Activated naive CD4-positive, alpha-beta T cell treated with anti-CD3 and anti-CD28 coated beads, Interleukin-2, amount 50 U/mL, for 72 hours (primary cell): ENCODE measurements at regions not wholly inside any gene's neighbourhood (a gene's known extent, or its start where the extent isn't known, plus 50 kb on each side); places are given as distances from the start of the nearest gene placed in this dataset.

Experiments
- ATAC-seq, 2 donors: fragments of 150-1000 bp; cut with Tn5 transposase; 2 replicates each; pipeline ENCODE4 v1.10.0; 2021; ENCODE audit warnings: mild to moderate bottlenecking in 2 of 2, moderate library complexity in 2 of 2
- DNase-seq, 2 donors: peaks; one replicate each; pipeline ENCODE4 v3.0.0; 2021 to 2022; ENCODE audit warnings: low spot score in 2 of 2
- H3K27ac Mint-ChIP-seq, 2 donors: one replicate each; pipeline ENCODE4 v1.8.0; 2022; ENCODE audit warnings: mild to moderate bottlenecking in 2 of 2, mixed read lengths in 2 of 2
- H3K36me3 Mint-ChIP-seq, 2 donors: one replicate each; pipeline ENCODE4 v1.8.0; 2022; ENCODE audit warnings: mixed read lengths in 2 of 2
- H3K9me3 Mint-ChIP-seq, 2 donors: one replicate each; pipeline ENCODE4 v1.8.0; 2022; ENCODE audit warnings: mixed read lengths in 2 of 2

DNA sequence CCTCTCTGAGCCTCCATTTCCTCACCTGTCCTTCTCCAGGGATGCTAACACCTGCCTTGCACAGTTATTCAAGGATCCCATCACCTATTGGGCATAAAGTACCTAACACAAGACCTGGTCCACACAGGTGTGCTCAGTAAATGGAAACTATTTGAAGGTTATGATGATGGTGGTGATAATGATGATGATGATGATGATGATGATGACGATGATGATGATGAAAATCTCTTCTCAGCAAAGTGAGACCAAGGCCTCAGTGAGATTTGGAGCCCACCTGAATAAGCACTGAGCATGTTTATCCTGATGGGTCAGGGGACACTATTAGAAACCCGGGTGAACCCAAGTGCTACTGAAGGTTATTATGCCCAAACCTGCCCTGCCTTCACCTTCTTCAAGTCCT lies 100.7 kb downstream of the DMRTA2 start:
- no peak for DNase-seq
- no peak for ATAC-seq
- no peak overlapping the region for H3K27ac Mint-ChIP-seq
- no peaks in the 10 kb centered on the region for H3K36me3 Mint-ChIP-seq
- no peaks in the 10 kb centered on the region for H3K9me3 Mint-ChIP-seq

DNA sequence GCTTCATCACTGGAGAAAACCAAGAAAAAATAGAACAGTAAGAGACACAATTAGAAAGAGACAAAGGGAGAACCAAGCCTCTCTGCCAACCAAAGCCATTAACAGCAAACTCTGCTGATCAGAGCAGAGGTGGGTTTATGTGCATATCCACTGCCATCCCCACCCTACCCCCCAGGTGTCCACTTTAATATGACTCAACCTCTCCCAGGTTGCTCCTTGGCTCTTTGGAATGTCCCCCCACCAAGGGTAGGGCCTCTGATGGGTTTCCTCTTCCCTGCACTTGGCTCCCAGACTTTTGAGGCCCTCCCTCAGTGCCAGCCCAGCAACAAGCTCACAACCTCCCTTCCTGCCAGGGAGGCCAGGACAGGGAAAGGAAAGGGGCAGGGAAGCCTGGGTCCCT lies 104.8 kb downstream of the DMRTA2 start:
- Mint-ChIP-seq H3K9me3 (no peaks in the 10 kb centered on the region), H3K27ac (no peak overlapping the region), H3K36me3 (no peaks in the 10 kb centered on the region)
- DNase-seq (no peak), ATAC-seq (no peak)

DNA sequence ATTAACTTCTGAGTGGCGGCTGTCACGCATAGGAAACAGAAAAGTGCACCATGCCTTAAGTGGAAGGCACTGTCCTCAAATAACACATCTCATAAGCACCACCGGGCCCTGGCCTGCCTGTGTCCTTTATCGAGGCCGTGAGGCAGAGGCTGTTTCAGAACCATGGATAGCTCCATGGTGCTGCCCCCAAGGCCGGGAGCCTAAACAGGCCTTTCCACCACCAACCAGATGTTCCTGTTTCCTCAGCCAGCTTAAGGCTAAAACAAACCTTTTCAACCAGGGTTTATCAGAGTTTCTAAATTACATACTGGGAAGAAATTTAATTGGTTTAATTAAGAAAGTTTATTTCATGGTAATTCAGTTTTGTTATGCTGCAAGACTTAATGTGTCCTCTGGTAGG lies 114.4 kb downstream of the DMRTA2 start:
- peaks cover 0 to 5% of the 10 kb centered on the region in 2 donors for H3K36me3 Mint-ChIP-seq
- peak in 1 of 2 donors; percentile 27 for DNase-seq
- no peak overlapping the region for H3K27ac Mint-ChIP-seq
- no peak for ATAC-seq
- peaks cover 0 to 5% of the 10 kb centered on the region in 2 donors for H3K9me3 Mint-ChIP-seq

DNA sequence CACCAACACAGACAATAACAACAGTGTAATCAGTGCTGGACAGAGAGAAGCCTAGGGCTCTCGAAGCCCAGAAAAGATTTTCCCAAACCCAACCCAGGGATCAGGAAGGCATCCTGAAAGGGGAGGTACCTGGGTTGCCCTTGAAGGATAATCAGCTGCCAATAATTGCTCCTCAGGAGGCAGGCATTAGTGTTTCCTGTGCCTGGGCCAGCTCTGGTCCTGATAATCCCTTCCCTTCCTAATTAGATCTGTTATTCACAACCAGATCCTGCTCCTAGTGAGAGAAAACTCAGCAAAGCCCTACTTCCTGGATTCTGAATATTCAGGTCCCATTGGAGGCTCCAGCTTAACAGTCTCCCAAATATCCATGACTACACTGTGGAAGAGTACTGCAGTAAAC lies 117.4 kb downstream of the DMRTA2 start:
- ATAC-seq (no peak), DNase-seq (no peak)
- Mint-ChIP-seq H3K9me3 (peaks cover 0 to 5% of the 10 kb centered on the region in 2 donors), H3K36me3 (peaks cover 0 to 5% of the 10 kb centered on the region in 2 donors), H3K27ac (no peak overlapping the region)

DNA sequence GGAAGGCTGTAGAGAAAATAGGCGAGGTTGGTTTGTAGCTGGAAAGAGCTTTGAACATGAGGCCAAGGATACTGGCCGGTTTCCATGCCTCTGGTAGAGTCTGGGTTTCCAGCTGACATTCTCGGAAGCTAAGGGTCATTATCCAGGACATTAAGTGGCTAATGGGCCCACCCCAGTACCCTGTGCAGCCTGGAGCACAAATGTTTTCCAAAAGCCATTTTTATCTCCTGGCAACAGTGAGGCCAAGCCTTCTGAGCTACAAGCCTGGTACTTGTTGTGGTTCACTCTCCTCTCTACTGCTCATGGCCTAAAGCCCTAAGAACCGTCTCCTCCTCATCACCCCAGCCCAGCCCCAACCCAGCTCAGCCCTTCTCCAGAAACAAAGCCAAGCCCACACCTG lies 122.9 kb downstream of the DMRTA2 start:
- DNase-seq: no peak
- no peak for ATAC-seq
- H3K36me3 Mint-ChIP-seq: no peaks in the 10 kb centered on the region
- peaks cover 5 to 6% of the 10 kb centered on the region in 2 donors for H3K9me3 Mint-ChIP-seq
- no peak overlapping the region for H3K27ac Mint-ChIP-seq

DNA sequence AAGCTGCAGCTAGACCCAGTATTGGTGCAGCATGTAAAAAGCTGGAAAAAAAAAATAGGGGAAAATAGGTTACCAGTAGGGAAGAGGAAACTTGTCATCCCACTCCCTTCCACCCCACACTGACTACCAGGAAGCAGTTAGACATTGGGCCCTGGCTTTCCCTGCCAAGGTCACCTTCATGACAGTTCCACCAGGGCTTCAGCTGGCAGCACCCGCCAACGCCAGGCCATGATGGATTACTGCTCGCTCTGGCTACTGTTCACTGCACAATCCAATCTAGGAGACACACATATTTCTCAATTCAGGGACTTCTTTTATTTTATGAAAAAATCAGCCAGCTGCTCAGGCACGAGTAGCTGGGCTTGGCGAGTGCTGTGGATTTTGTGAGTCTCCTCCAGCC lies 127.7 kb downstream of the DMRTA2 start:
- Mint-ChIP-seq H3K9me3 (peaks cover 5 to 6% of the 10 kb centered on the region in 2 donors), H3K36me3 (no peaks in the 10 kb centered on the region), H3K27ac (no peak overlapping the region)
- no peak for DNase-seq
- no peak for ATAC-seq

DNA sequence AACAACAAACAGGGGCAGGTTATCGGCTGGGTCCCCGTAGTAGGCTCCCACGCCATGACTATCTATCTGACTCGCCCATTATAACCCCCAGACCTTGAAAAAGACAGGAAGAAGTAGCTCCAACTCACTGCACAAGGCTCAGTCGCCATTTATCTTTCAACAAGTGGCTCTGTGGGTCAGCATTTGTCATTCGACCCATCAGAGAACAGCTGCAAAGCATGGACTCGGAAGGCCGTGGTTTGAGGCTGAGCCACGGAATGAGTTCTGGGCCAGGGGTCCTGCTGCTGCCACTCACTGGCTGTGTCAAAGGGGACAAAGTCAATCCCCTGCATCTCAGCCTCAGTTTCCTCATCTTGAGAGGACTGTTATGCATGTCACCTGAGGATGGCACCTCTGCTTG lies 131.0 kb downstream of the DMRTA2 start:
- Mint-ChIP-seq H3K27ac (no peak overlapping the region), H3K9me3 (peaks cover 0 to 6% of the 10 kb centered on the region in 2 donors), H3K36me3 (no peaks in the 10 kb centered on the region)
- ATAC-seq (no peak), DNase-seq (no peak)

DNA sequence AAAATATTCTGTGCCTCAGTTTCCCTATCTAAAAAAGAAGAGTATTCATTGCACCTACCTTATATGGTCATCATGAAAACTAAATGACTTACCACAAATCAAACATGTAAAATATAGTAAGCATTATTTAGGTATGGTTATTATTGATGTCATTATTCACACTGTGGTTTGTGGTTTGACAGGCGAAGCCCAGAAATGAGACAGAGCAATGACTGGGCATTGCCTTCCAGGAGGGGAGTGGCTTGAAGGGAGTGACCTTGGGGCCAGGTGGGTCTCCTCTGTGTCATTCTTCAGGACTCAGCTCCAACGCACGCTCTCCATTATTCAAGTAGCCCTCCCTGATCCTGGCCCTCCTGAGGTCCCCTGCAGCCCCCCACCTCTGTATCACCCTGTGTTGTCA lies 133.7 kb downstream of the DMRTA2 start:
- Mint-ChIP-seq H3K9me3 (no peaks in the 10 kb centered on the region), H3K36me3 (no peaks in the 10 kb centered on the region), H3K27ac (no peak overlapping the region)
- ATAC-seq: peak; percentile 37 to 43
- DNase-seq: no peak

DNA sequence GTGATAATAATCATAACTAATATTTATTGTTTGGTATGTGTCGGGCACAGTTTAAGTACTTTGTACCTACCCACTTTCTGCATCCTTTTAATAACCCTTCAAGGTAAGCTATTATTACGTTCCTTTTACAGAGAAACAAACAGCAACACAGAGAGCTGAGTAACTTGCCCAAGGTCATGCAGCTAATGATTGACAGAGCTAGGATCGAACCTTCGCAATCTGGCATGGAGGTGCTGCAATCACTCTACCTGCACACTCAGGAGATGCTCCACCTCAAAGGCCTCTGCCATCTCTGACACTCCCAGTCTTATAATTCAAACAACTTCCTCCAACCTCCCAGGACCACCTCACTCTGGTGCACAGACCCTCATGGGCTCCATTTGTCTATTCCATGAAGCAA lies 137.2 kb downstream of the DMRTA2 start:
- no peaks in the 10 kb centered on the region for H3K36me3 Mint-ChIP-seq
- ATAC-seq: no peak
- H3K9me3 Mint-ChIP-seq: peaks cover 0 to 7% of the 10 kb centered on the region in 2 donors
- no peak for DNase-seq
- peak overlapping the region in 1 of 2 donors; percentile 12 for H3K27ac Mint-ChIP-seq

DNA sequence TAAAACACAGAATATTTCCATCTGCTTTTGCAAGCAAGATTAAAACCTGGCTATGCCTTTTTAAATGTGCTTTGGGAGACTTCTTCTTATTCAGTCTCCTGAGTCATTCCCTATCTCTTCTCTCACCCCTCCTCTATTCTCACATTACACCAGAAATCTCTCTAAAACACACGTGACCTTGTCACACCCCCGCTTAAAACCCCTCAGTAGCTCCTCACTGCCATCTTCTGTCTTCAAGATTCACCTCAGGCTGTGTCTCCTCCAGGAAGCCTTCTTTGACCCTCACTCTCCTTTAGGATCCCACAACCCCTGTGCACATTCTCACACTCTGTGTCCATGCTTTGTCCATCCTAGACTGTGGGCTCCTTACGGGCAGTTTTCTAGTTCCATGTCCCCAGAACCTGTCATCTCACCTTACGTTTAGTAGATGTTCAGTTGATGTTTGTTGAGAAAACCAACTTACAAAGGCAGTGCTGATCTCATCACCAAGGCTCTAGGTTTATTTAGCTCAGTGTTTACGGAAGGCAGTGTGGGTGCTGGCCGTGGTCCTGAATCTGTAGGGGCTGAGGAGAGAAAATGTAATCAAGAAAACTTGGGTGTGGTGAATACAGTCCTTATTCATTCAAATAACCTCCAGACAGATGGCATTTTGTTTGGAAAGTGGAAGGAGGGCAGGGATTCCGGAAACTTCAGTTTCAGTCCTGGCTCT lies 143.5 kb downstream of the DMRTA2 start:
- peaks cover 0 to 11% of the 10 kb centered on the region in 2 donors for H3K9me3 Mint-ChIP-seq
- no peak for ATAC-seq
- DNase-seq: no peak
- H3K36me3 Mint-ChIP-seq: no peaks in the 10 kb centered on the region
- no peak overlapping the region for H3K27ac Mint-ChIP-seq

DNA sequence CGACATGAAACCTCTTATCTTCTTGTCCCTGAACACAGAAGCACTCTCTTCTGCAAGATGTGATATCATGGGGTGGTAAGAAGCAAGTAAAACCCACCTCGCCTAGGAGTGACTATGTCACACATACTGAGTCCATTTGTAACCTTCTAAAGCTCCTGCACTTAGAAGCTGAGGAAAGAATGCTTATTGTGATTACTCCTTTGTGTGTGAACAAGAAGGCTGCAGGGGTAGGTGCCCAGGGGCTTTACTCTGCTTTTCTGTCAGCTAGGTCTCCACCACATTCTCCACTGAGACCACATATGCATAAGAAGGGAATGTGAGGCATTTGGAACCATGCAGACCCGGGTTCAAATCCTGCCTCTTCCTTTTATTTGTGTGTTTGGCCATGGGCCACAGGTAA lies 144.3 kb downstream of the DMRTA2 start:
- Mint-ChIP-seq H3K9me3 (peaks cover 0 to 11% of the 10 kb centered on the region in 2 donors), H3K27ac (no peak overlapping the region), H3K36me3 (no peaks in the 10 kb centered on the region)
- ATAC-seq (no peak), DNase-seq (no peak)

DNA sequence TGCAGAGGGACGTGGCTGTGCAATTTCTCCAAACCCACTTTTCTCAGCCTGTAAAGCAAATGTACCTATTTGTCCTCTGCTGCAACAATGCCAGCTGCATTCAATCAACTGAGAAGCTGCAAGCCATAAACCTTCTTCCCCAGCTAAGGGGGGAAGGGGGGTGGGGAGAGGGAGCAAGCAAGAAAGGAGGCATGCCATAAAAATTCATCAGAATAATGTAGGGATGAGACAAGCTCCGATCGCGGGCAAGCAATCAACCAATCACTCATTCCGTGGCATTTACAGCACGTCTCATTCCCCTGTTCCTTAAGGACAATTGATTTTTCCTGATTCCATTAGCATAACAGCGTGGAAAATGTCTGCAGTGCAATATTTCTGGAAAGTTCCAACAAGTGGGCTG lies 144.8 kb downstream of the DMRTA2 start:
- no peak for ATAC-seq
- DNase-seq: no peak
- Mint-ChIP-seq H3K9me3 (peaks cover 0 to 11% of the 10 kb centered on the region in 2 donors), H3K36me3 (no peaks in the 10 kb centered on the region), H3K27ac (no peak overlapping the region)

DNA sequence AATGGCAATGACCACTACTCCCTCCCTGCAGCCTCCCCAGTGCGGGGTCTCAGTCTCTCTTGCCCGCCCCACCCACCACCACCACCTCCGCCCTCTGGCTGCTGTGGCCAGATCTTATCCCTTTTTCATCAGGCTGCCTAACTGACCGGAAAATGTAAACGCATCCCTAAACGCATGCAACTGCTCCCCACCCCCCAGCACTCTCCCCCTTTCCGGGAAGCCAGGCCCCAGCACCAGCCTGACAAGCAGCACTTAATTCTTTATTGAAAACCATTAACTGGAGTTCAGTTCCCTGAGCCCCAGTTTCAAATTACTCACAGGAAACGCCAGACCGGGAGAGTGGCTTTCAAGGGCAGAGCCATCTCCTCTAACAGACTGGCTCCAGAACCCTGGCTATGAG lies 147.7 kb downstream of the DMRTA2 start:
- ATAC-seq (no peak), DNase-seq (no peak)
- no peak overlapping the region for H3K27ac Mint-ChIP-seq
- H3K9me3 Mint-ChIP-seq: peaks cover 0 to 4% of the 10 kb centered on the region in 2 donors
- no peaks in the 10 kb centered on the region for H3K36me3 Mint-ChIP-seq

DNA sequence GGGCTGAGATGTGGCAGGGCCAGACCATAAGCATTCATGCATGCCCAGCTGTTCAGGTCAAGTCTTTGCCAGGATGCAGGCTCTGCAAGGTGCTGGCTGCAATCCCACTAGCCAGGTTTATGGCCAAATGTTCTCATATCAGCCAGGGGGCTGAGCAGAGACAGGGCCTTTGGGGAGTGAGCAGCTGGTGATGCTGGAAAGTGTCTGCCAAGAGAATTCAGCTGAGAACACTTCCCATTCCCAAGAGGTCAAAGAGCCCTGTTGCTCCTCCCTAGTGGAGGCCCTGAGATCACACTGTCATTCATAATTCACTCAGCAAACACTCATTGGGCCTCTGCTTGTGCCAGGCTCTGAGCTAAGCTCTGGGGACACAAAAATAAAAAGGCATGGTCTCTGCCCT lies 150.3 kb downstream of the DMRTA2 start:
- ATAC-seq (no peak), DNase-seq (no peak)
- Mint-ChIP-seq H3K27ac (no peak overlapping the region), H3K9me3 (no peaks in the 10 kb centered on the region), H3K36me3 (no peaks in the 10 kb centered on the region)

DNA sequence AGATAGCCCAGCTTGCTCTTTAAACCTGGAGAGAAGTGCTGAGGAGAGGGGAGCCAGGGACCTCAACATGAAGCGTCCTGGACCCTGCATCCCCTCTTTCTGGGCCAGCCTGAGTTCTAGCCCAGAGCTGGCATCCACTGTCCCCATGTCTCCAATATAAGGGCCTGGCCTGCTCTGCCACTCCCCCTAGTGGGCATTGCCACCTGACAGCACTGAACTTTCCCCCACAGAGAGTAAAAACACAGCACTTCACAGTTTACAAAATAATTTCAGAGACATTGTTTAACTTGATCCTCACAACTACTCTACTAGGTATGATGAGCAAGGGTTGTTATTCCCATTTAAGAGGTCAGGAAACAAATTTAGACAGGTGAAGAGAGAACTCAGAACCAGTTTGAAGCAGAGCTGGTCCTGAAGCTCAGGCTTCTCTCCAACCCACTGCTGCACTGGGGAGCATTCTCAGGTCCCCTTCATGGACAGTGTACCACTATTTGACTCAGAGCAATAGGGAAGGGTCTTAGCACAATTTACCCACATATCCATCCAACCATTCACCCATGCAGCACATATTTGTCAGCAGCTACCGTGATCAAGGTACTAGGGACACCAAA lies 151.2 kb downstream of the DMRTA2 start:
- no peaks in the 10 kb centered on the region for H3K9me3 Mint-ChIP-seq
- no peak overlapping the region for H3K27ac Mint-ChIP-seq
- ATAC-seq: peak in 1 of 2 donors; percentile 58
- H3K36me3 Mint-ChIP-seq: no peaks in the 10 kb centered on the region
- DNase-seq: peak in 1 of 2 donors; percentile 30

DNA sequence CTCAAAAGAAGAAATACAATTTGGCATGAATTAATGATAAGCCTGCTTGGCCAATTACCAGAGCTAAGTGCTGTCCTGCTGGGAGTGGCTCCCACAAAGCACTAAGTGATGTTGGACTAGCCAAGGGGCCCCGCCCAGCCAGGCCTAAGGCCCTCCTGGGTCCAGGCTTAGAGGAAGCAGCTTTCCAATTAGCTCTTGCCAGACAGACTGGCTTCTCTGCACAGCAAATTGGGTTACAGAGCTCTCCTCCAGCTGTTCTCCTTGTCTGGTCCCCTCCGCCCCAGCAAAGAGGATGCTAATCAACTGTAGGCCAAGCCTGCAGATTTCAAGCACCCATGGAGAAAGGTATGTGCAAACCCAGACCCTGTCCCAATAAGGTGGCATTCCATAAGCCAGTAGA lies 151.9 kb downstream of the DMRTA2 start:
- DNase-seq: no peak
- Mint-ChIP-seq H3K27ac (no peak overlapping the region), H3K36me3 (no peaks in the 10 kb centered on the region), H3K9me3 (no peaks in the 10 kb centered on the region)
- no peak for ATAC-seq

DNA sequence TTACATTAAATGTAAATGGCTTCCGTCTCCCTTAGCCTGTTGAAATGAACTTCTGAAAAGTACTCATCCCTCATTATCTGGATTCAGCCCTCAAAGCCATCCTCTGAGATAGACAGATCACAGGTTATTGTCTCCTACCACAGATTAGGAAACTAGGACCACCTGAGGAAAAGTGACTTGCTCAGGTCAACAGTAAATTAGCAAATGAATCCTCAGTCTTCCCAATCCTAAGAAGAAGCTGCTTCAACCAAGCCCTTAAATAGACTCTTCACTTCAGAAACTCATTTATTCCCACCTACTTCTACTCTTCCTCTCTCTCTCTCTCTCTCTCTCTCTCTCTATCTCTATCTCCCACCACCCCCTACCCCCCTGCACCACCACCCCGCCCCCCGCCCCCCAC lies 152.3 kb downstream of the DMRTA2 start:
- ATAC-seq (no peak), DNase-seq (no peak)
- Mint-ChIP-seq H3K9me3 (no peaks in the 10 kb centered on the region), H3K36me3 (no peaks in the 10 kb centered on the region), H3K27ac (no peak overlapping the region)

DNA sequence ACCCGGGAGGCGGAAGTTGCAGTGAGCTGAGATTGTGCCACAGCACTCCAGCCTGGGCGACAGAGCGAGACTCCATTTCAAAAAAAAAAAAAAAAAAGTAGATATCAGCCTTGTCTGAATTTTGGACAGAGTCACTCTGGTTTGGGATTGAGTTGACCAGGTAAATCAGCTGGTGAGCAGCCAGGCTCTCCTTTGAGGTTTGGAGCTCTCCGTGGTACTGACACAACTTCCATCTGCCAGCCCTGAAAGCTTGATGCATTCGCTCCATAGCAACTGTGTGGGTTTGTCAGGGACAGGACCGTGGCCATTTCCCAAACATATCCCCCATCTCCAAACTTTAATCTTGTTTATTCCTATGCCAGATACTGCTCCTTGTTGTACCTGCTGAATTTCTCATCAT lies 155.2 kb downstream of the DMRTA2 start:
- ATAC-seq (no peak), DNase-seq (no peak)
- H3K36me3 Mint-ChIP-seq: no peaks in the 10 kb centered on the region
- no peaks in the 10 kb centered on the region for H3K9me3 Mint-ChIP-seq
- H3K27ac Mint-ChIP-seq: no peak overlapping the region
